ENCODE measurements at regions not wholly inside any gene's neighbourhood (a gene's known extent, or its start where the extent isn't known, plus 50 kb on each side); places are given as distances from the start of the nearest gene placed in this dataset.

- Histone ChIP-seq H2AFZ (ENCODE audit: insufficient read depth, low read depth, low read length, poor library complexity, severe bottlenecking) (no peak overlapping the region), H3K4me2 (replicated peaks; ENCODE audit: extremely low read depth, low read length, poor library complexity, severe bottlenecking) (no peak overlapping the region), H3K27me3 (ENCODE audit: control insufficient read depth in 2 of 2, insufficient read depth in 2 of 2, low read length in 2 of 2) (no peaks in the 10 kb centered on the region), H3K9ac (ENCODE audit: insufficient read depth, low read length, poor library complexity, severe bottlenecking) (no peak overlapping the region), H4K20me1 (ENCODE audit: insufficient read depth, low read length) (no peaks in the 10 kb centered on the region), H3K79me2 (ENCODE audit: insufficient read depth, low read length) (no peaks in the 10 kb centered on the region), H3K4me3 (replicated peaks in 1 of 3; ENCODE audit: low read depth in 2 of 3, low read length in 3 of 3) (no peak overlapping the region), H3K4me1 (ENCODE audit: control insufficient read depth in 1 of 2, insufficient read depth in 2 of 2, low read length in 2 of 2) (no peaks in the 10 kb centered on the region), H3K27ac (ENCODE audit: low read depth in 1 of 2, low read length in 2 of 2) (no peak overlapping the region), H3K9me3 (replicated peaks in 1 of 2; ENCODE audit: control insufficient read depth in 1 of 2, insufficient read depth in 1 of 2, low read length in 2 of 2) (peaks cover 22 to 41% of the 10 kb centered on the region in 2 donors), H3K36me3 (replicated peaks in 1 of 2; ENCODE audit: control insufficient read depth in 1 of 2, insufficient read depth in 2 of 2, low read length in 2 of 2) (no peaks in the 10 kb centered on the region)
- H3K36me3 Mint-ChIP-seq = peaks cover 3 to 9% of the 10 kb centered on the region in 2 donors
- no peak overlapping the region for H3K4me3 Mint-ChIP-seq
- peaks cover 15 to 47% (median 34%) of the 10 kb centered on the region in 7 donors for H3K9me3 Mint-ChIP-seq
- H3K4me1 Mint-ChIP-seq = no peaks in the 10 kb centered on the region
- no peaks in the 10 kb centered on the region for H3K27me3 Mint-ChIP-seq (ENCODE audit: low read depth in 3 of 3)
- TF ChIP-seq CTCF (IDR thresholded peaks at IDR 0.05) = no peak
- no peak for DNase-seq
- no CpG with 5 or more reads among the region's 3 CpGs for WGBS (ENCODE audit: insufficient coverage)
- intact Hi-C loops (cut with micrococcal nuclease) = no loop called here
- no peak overlapping the region for H3K27ac Mint-ChIP-seq
These were observed 1596.3 kb downstream of the MAT2B start for GRCh38 chr5:165101709-165102108.

GRCh38 chr5:165104611-165105010, 1599.2 kb downstream of the MAT2B start:
- Histone ChIP-seq H3K9me3 (replicated peaks in 1 of 2; ENCODE audit: control insufficient read depth in 1 of 2, insufficient read depth in 1 of 2, low read length in 2 of 2) (peaks cover 8 to 15% of the 10 kb centered on the region in 2 donors), H3K27ac (ENCODE audit: low read depth in 1 of 2, low read length in 2 of 2) (no peak overlapping the region), H3K27me3 (ENCODE audit: control insufficient read depth in 2 of 2, insufficient read depth in 2 of 2, low read length in 2 of 2) (no peaks in the 10 kb centered on the region), H3K4me2 (replicated peaks; ENCODE audit: extremely low read depth, low read length, poor library complexity, severe bottlenecking) (no peak overlapping the region), H3K79me2 (ENCODE audit: insufficient read depth, low read length) (no peaks in the 10 kb centered on the region), H3K9ac (ENCODE audit: insufficient read depth, low read length, poor library complexity, severe bottlenecking) (no peak overlapping the region), H3K36me3 (replicated peaks in 1 of 2; ENCODE audit: control insufficient read depth in 1 of 2, insufficient read depth in 2 of 2, low read length in 2 of 2) (no peaks in the 10 kb centered on the region), H3K4me1 (ENCODE audit: control insufficient read depth in 1 of 2, insufficient read depth in 2 of 2, low read length in 2 of 2) (no peaks in the 10 kb centered on the region), H3K4me3 (replicated peaks in 1 of 3; ENCODE audit: low read depth in 2 of 3, low read length in 3 of 3) (no peak overlapping the region), H2AFZ (ENCODE audit: insufficient read depth, low read depth, low read length, poor library complexity, severe bottlenecking) (no peak overlapping the region), H4K20me1 (ENCODE audit: insufficient read depth, low read length) (no peaks in the 10 kb centered on the region)
- peaks cover 5 to 23% (median 16%) of the 10 kb centered on the region in 7 donors for H3K9me3 Mint-ChIP-seq
- DNase-seq = no peak
- peaks cover 3 to 9% of the 10 kb centered on the region in 2 donors for H3K36me3 Mint-ChIP-seq
- H3K27ac Mint-ChIP-seq = no peak overlapping the region
- WGBS (ENCODE audit: insufficient coverage) = no CpG with 5 or more reads among the region's 4 CpGs
- H3K4me1 Mint-ChIP-seq = peaks cover 8% of the 10 kb centered on the region
- no peak overlapping the region for H3K4me3 Mint-ChIP-seq
- no peaks in the 10 kb centered on the region for H3K27me3 Mint-ChIP-seq (ENCODE audit: low read depth in 3 of 3)
- intact Hi-C loops (cut with micrococcal nuclease) = no loop called here
- no peak for TF ChIP-seq CTCF (IDR thresholded peaks at IDR 0.05)

Measured in CD14-positive monocyte (primary cell).